Testis (tissue), 2 donors: ENCODE measurements at regions not wholly inside any gene's neighbourhood (a gene's known extent, or its start where the extent isn't known, plus 50 kb on each side); places are given as distances from the start of the nearest gene placed in this dataset.

Source experiments
- POLR2A ChIP-seq: fragments of 450-650 bp; IDR thresholded peaks from one replicate; pipeline ENCODE4 v1.6.1; 2017; ENCODE audit warnings: antibody characterized with exemption, mild to moderate bottlenecking, moderate library complexity
- TF ChIP-seq, protein P1 (sequence below), 3 experiments: fragments of 450-650 bp in 2 of 3; fragments of 200-600 bp in 1 of 3; sonication (generic) in 1 of 3; IDR thresholded peaks; one replicate each; pipeline ENCODE4 v1.5.1; 2016 to 2019; ENCODE audit warnings: antibody characterized with exemption in 3 of 3, mild to moderate bottlenecking in 2 of 3, moderate library complexity in 1 of 3

DNA sequence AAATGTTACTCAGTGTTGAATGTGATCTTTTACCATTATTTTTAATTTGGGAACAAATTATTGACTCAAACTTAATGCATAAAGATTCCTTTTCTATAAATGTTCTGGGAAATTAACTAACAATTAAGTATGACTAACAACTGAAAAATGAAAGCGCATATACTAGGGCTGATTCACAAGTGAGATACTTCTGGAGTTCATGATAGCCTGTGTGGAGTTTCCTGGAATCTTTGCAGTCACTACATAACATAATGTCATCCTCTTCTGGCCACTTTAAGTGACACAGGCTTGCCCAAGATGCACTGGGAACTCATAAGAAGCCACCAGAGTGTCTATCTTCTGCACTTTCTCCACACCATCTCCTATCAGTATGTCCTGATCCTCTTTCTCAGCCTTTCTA, 450.3 kb upstream of the CDH11 start:
- no peak for TF ChIP-seq POLR2A
- TF ChIP-seq, protein P1, sequence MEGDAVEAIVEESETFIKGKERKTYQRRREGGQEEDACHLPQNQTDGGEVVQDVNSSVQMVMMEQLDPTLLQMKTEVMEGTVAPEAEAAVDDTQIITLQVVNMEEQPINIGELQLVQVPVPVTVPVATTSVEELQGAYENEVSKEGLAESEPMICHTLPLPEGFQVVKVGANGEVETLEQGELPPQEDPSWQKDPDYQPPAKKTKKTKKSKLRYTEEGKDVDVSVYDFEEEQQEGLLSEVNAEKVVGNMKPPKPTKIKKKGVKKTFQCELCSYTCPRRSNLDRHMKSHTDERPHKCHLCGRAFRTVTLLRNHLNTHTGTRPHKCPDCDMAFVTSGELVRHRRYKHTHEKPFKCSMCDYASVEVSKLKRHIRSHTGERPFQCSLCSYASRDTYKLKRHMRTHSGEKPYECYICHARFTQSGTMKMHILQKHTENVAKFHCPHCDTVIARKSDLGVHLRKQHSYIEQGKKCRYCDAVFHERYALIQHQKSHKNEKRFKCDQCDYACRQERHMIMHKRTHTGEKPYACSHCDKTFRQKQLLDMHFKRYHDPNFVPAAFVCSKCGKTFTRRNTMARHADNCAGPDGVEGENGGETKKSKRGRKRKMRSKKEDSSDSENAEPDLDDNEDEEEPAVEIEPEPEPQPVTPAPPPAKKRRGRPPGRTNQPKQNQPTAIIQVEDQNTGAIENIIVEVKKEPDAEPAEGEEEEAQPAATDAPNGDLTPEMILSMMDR (IDR thresholded peaks at IDR 0.05): no peak
